Activated CD8-positive, alpha-beta memory T cell treated with anti-CD3 and anti-CD28 coated beads, Interleukin-2, amount 50 U/mL, for 1 hour (primary cell): ENCODE measurements at regions not wholly inside any gene's neighbourhood (a gene's known extent, or its start where the extent isn't known, plus 50 kb on each side); places are given as distances from the start of the nearest gene placed in this dataset.
A peak's percentile ranks its signal among the peaks of the same experiment; 100 is the strongest.

Experiments used
- DNase-seq: peaks from one replicate; pipeline ENCODE4 v3.0.0-alpha.2; 2020; ENCODE audit errors: extremely low read depth

GRCh38 chr1:235925016-235925415 is 58.3 kb upstream of the LYST start:
- no peak for DNase-seq

- no peak for DNase-seq
These were observed 56.8 kb upstream of the LYST start for GRCh38 chr1:235923466-235924021.

GRCh38 chr1:235920596-235921375 is 54.1 kb upstream of the LYST start:
- no peak for DNase-seq

- no peak for DNase-seq
These were observed 53.2 kb upstream of the LYST start for GRCh38 chr1:235919833-235920441.

- no peak for DNase-seq
These were observed 52.6 kb upstream of the LYST start for GRCh38 chr1:235919127-235919832.

GRCh38 chr1:235918465-235918864 is 51.8 kb upstream of the LYST start:
- no peak for DNase-seq

GRCh38 chr1:235918032-235918431 is 51.3 kb upstream of the LYST start:
- DNase-seq: no peak

GRCh38 chr1:235917267-235917811 is 50.6 kb upstream of the LYST start:
- DNase-seq: peak; percentile 17
